ENCODE measurements at regions not wholly inside any gene's neighbourhood (a gene's known extent, or its start where the extent isn't known, plus 50 kb on each side); places are given as distances from the start of the nearest gene placed in this dataset.

DNA sequence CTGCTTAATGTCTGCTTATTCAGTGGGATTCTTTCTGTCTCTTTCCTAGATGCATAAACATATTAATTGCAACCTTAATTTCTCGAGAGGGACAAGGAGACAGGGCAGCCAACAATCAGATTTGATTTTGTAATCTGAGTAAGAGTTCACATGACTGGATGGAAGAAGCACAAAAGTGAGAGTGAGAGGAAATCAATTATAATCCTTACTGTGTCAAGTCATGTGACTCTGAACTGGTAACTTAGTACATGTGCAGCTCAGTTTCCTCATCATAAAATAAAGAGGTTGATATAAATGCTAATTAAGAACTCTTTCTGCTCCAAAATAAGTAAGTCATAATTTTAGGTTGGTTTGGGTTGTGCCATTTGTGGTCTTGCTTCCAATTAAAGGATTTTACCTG, 439.5 kb downstream of the AMY1C start:
- no peak overlapping the region for H3K27ac ChIP-seq
- H3K4me3 ChIP-seq = no peak overlapping the region
- intact Hi-C loops (cut with DNase I; ENCODE audit: low total_unique reads) = no loop called here
- DNase-seq (no peak), ATAC-seq (no peak)
- no peaks in the 10 kb centered on the region for H3K9me3 ChIP-seq
- no peaks in the 10 kb centered on the region for H3K27me3 ChIP-seq
- H3K36me3 ChIP-seq = no peaks in the 10 kb centered on the region
- H3K4me1 ChIP-seq = no peaks in the 10 kb centered on the region
- TF ChIP-seq, protein P1, sequence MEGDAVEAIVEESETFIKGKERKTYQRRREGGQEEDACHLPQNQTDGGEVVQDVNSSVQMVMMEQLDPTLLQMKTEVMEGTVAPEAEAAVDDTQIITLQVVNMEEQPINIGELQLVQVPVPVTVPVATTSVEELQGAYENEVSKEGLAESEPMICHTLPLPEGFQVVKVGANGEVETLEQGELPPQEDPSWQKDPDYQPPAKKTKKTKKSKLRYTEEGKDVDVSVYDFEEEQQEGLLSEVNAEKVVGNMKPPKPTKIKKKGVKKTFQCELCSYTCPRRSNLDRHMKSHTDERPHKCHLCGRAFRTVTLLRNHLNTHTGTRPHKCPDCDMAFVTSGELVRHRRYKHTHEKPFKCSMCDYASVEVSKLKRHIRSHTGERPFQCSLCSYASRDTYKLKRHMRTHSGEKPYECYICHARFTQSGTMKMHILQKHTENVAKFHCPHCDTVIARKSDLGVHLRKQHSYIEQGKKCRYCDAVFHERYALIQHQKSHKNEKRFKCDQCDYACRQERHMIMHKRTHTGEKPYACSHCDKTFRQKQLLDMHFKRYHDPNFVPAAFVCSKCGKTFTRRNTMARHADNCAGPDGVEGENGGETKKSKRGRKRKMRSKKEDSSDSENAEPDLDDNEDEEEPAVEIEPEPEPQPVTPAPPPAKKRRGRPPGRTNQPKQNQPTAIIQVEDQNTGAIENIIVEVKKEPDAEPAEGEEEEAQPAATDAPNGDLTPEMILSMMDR (IDR thresholded peaks at IDR 0.05 in 4 of 5, conservative IDR thresholded peaks at IDR 0.05 in 1 of 5) = no peak
- TF ChIP-seq POLR2A (IDR thresholded peaks at IDR 0.05) = no peak
- in situ Hi-C loops (cut with MboI; ENCODE audit: low sequenced_read_pairs in 4 of 4) = no loop called here

DNA sequence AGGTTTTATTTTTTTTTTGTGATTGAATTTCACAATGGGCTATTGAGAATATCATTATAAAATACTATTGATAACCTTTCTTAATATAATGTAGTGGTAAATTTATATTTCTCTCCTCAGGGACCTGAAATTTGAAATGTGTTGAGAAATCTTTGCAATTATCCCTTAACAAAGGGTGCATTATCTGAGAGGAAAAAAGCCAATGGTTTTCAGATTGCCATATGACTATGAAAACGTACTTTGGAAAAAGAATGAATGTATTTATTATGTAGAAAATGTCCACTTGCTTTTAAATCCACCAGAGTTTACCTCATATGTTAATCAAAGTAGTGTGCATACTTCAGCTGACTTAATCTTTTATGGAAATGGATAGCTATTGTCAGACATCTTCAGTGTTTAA, 441.1 kb downstream of the AMY1C start:
- DNase-seq (no peak), ATAC-seq (no peak)
- no peak for TF ChIP-seq POLR2A (IDR thresholded peaks at IDR 0.05)
- TF ChIP-seq, protein P1 (IDR thresholded peaks at IDR 0.05 in 4 of 5, conservative IDR thresholded peaks at IDR 0.05 in 1 of 5) = no peak
- no peaks in the 10 kb centered on the region for H3K4me1 ChIP-seq
- in situ Hi-C loops (cut with MboI; ENCODE audit: low sequenced_read_pairs in 4 of 4) = no loop called here
- H3K27ac ChIP-seq = no peak overlapping the region
- intact Hi-C loops (cut with DNase I; ENCODE audit: low total_unique reads) = no loop called here
- H3K9me3 ChIP-seq = no peaks in the 10 kb centered on the region
- H3K4me3 ChIP-seq = no peak overlapping the region
- H3K36me3 ChIP-seq = no peaks in the 10 kb centered on the region
- H3K27me3 ChIP-seq = no peaks in the 10 kb centered on the region

DNA sequence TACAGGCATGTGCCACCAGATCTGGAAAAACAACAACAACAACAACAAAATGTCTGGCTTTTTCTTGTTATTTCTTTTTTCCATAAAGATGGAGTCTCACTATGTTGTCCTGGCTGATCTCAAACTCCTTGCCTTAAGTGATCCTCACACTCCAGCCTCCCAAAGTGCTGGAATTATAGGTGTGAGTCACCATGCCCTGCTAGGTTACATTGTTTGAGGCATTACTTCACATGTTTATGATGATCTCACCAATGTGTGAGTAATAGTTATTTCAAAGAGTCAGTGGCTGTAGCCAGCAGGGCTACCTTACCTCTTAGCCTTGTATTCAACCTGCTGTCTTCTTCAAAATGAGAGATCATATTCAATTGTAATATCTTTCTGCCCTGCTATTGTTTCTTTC, 445.7 kb downstream of the AMY1C start:
- TF ChIP-seq, protein P1 (IDR thresholded peaks at IDR 0.05 in 4 of 5, conservative IDR thresholded peaks at IDR 0.05 in 1 of 5) = no peak
- TF ChIP-seq POLR2A (IDR thresholded peaks at IDR 0.05) = no peak
- H3K9me3 ChIP-seq = no peaks in the 10 kb centered on the region
- no peaks in the 10 kb centered on the region for H3K27me3 ChIP-seq
- H3K4me1 ChIP-seq = no peaks in the 10 kb centered on the region
- no peak for DNase-seq
- H3K27ac ChIP-seq = no peak overlapping the region
- no peak overlapping the region for H3K4me3 ChIP-seq
- H3K36me3 ChIP-seq = no peaks in the 10 kb centered on the region
- intact Hi-C loops (cut with DNase I; ENCODE audit: low total_unique reads) = no loop called here
- ATAC-seq = no peak
- in situ Hi-C loops (cut with MboI; ENCODE audit: low sequenced_read_pairs in 4 of 4) = no loop called here

DNA sequence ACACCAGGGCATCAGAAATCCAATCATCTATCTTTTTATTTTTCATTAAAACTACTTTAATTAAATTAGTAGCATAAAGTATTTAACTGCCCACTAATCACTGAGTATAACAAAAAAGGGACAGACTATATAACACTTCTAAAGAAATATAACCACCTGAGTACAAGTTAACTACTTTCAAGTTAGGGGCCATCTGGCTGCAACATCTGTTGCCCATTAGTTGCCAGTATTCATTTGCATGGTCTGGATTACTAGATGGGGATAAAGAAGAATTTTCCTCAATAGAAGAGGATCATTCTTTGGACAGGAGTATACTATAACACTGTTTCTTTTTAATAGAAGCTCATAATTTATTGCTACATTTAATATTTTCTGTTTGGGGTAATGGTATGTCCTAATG, 446.4 kb downstream of the AMY1C start:
- in situ Hi-C loops (cut with MboI; ENCODE audit: low sequenced_read_pairs in 4 of 4) = no loop called here

DNA sequence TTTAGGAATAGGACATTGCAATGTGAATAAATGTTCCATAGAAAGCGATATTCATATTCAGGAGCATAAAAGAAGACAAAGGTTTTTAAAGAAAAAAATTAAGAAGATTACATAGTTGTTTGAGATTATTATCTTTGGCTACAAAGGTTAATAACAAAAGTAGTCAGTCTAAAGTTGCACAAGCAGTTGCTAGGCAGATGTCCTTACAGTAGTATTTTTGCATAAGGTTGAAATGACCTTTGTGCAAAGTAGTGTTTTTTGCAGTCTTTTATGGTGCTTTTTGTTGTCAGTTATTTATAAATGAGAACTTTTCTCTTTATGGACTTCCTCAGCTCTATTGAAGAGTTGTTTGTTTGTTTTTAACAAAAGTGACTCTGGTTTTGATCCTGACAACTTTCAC, 447.8 kb downstream of the AMY1C start:
- H3K36me3 ChIP-seq = no peaks in the 10 kb centered on the region
- no peak overlapping the region for H3K27ac ChIP-seq
- no peak for ATAC-seq
- in situ Hi-C loops (cut with MboI; ENCODE audit: low sequenced_read_pairs in 4 of 4) = no loop called here
- no peak for DNase-seq
- H3K27me3 ChIP-seq = no peaks in the 10 kb centered on the region
- intact Hi-C loops (cut with DNase I; ENCODE audit: low total_unique reads) = no loop called here
- no peak overlapping the region for H3K4me3 ChIP-seq
- TF ChIP-seq, protein P1 (IDR thresholded peaks at IDR 0.05 in 4 of 5, conservative IDR thresholded peaks at IDR 0.05 in 1 of 5) = no peak
- no peak for TF ChIP-seq POLR2A (IDR thresholded peaks at IDR 0.05)
- no peaks in the 10 kb centered on the region for H3K4me1 ChIP-seq
- no peaks in the 10 kb centered on the region for H3K9me3 ChIP-seq

More for the DNA sequence above, 446.4 kb downstream of the AMY1C start:
- H3K27ac ChIP-seq = no peak overlapping the region
- no peak overlapping the region for H3K4me3 ChIP-seq
- no peaks in the 10 kb centered on the region for H3K27me3 ChIP-seq
- H3K36me3 ChIP-seq = no peaks in the 10 kb centered on the region
- H3K4me1 ChIP-seq = no peaks in the 10 kb centered on the region
- TF ChIP-seq, protein P1 (IDR thresholded peaks at IDR 0.05 in 4 of 5, conservative IDR thresholded peaks at IDR 0.05 in 1 of 5) = no peak
- no peak for TF ChIP-seq POLR2A (IDR thresholded peaks at IDR 0.05)
- ATAC-seq (no peak), DNase-seq (no peak)
- intact Hi-C loops (cut with DNase I; ENCODE audit: low total_unique reads) = no loop called here
- H3K9me3 ChIP-seq = no peaks in the 10 kb centered on the region
